CD4-positive, alpha-beta T cell treated with Interleukin-15 for 1 hour (primary cell): ENCODE measurements at regions not wholly inside any gene's neighbourhood (a gene's known extent, or its start where the extent isn't known, plus 50 kb on each side); places are given as distances from the start of the nearest gene placed in this dataset.

Source experiments
- DNase-seq: peaks from one replicate; pipeline ENCODE4 v3.0.0-alpha.2; 2020

DNA sequence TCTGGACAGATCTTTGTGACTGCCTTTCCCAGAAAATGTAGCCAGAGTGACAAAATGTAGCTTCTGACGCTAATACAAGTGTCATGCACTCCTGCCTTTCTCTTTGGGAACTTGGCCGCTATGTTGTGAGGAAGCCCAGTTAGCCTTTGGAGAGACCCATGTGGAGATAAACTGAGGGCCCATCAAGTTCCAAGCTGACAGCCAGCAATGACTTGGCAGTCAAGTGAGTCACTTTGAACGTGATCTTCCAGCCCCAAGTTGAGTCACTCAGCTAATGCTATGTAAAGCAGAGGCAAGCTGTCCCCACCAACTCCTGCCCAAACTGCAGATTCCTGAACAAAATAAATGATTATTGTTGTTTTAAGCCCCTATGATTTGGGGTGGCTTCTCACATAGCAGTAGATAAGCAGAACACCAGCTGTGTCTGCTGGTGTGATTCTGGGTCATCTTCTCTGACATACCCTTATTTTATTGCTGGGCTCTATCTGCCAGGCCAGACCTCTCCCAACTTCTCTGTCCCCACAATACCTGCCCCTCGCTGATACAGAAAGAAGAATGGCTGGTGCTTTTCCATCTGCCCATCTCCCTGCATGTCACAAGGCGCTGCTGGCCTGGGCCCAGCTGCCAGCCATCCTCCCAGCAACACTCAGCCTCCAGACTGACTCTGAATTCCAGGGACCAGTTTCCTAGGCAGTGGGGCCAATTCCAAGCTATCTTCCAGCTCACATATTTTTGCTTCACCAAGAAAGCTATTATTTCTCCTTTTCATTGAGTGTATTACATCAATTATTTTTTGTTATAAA is 274.8 kb downstream of the LRFN2 start:
- no peak for DNase-seq

DNA sequence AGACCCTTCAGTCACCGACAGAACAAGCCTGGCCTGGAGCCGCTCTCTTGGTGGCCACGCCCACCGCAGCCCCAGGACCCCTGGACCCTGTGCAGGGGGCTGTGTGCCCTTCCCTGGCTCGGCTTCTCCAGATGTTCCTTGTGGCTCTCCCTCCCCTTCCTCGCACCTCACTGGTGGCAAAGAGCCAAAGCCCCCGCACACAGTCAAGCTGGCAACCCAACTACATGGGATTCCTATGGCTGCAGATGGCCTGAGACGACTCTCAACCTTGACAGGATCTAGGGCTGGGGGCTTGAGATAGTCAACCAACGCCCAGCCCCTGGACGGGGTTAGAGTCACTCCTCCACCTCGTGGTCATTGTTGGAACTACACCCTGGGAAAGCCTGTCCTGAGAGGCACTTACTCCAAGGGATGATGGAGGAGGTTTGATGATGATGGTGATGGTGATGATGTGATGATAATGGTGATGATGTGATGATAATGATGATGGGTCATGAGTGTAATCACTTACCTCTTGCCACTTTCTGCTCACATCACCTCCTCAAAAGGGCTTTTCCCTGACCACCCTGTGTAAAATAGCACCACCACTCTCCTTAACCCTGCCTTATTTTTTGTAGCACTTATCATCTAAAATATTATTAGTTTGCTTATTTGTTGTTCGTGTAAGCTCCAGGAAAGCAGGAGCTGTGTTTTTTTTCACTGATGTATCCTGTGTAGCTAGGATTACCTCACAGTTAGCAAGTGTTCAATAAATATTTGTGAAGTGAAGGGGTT is 278.4 kb downstream of the LRFN2 start:
- peak; percentile 20 for DNase-seq

DNA sequence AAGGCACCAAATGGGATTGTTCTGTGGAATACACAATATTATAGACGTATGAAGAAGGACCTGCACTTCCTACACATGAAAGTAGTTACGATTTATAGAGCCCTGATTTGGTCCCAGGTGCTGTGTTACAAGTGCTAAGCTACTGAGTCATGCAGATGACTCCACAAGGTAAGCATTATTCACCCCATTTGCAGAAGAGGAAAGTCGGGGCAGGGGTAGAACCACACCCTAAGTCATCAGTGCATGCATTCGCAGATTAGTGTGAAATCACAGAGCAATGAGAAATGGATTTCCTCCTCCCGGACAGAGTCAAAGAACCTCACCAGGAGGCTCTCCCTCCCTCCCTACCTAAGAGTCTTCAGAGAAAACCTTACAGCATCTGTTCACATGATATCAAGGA is 279.5 kb downstream of the LRFN2 start:
- DNase-seq = no peak

DNA sequence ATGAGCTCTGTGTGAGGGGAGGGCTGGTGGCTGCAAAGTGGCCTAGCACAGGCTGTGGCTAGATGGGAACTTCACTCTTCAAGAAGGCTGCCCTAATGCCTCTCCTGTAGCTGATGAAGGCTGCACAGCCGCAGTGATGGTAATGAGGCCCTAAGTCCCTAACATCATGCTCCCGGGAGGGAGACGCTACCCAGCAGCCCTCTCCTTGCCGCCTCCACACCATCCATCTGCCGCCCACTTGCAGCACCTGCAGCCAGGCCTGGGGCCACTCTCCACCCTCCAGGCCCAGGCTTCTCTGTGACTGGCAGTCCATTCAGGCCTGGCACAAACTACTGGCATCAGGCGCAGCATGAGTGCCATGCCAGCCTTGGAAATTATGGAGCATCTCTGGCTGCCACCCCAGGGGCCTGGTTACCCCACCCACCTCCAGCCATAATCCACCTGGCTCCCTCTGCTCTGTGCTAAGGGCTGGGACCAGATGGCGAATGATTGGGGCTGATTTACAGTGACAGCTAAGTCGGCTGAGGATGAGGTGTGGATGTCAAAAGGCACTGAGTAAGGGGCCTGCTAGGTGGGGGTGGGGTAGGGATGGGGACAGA is 284.2 kb downstream of the LRFN2 start:
- no peak for DNase-seq

DNA sequence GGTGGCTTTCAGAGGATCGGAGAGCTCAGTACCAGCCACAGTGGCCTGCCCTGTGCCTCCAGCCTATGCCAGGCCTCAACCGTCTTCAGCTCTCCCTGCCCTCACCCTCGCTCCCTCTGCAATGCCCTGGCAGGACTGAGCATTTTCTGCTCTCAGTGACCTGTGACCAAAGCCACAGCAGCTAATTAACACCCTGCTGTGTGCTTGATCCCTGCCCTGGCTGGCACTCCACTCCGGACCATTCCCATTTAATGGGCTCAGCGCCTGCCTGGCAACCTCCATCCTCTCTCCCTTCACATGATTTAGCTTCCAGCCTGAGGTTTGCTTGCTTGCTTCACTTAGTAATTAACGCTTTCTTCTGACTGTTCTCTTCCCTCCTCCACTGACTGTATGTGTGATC is 287.5 kb downstream of the LRFN2 start:
- no peak for DNase-seq

DNA sequence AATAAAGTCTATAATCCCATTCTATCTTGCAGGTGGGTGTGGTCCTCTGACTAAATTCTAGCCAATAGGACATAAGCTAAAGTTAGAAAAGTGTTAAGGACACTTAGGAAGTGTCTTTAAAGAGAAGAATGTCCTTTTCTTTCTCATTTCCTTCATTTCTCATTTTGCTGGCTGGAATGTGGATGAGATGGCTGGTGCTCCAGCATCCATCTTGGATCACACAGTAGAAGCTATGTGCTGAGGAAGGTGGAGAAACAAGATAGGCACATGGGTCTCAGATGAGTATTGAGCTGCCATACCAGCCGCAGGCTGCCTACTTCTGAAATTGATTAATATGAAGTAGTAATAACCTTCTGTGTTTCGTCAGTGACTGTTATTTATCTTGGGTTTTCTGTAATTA is 289.0 kb downstream of the LRFN2 start:
- no peak for DNase-seq

DNA sequence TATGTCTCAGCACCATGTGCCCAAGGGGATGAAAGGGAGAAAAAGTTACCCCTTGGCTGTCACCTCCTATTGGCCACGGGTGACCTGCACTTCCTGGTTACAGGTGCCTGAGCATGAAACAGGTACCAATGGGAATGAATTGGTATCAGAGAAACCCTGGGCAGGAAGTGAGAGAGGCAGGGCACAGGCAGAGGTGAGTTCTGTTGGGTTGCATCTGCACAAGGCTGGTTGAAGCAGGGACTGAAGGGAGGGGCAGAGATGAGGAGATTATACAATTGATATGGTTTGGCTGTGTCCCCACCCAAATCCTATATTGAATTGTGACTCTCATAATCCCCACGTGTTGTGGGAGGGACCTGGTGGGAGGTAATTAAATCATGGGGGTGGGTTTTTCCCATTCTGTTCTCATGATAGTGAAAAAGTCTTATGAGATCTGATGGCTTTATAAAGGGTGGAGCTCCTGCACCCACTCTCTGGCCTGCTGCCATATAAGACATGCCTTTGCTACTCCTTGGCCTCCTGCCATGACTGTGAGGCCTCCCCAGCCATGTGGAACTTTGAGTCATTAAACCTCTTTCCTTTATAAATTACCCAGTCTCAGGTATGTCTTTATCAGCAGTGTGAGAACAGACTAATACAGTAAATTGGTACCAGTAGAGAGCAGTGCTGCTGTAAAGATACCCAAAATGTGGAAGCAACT is 291.8 kb downstream of the LRFN2 start:
- no peak for DNase-seq

DNA sequence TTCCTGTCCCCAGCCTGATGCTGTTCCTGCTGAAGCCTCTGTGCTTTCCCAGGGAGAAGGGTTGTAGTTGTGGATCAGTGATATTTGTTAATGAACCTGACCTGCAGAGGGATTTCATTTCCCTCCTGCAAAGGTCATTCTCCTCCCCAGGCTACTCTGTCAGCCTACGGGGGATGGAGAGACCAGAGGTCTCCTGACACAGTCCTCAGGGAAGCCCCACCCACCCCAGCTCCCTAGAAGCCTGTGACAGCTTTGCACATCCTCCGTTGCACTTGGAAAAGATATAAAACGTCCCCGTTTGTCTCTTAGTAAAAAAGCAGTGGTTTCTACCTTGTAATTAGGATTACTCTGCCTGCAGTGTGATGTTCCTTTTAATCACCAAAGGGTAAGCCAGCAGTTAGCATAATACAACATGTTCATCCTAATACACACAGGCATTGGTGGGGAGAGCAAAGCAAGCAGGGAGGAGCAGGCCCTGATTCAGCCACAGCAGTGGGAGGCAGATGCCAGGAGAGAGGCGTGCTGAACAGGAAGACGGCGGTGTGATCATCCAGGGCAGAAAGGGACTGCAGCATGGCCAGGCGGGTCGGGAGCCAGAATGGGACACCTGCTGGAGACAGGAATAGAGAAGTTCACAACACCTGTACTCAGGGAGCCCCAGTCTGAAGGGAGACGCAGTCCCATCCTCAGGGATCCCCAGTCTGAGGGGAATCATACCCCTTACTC is 293.5 kb downstream of the LRFN2 start:
- DNase-seq = no peak

DNA sequence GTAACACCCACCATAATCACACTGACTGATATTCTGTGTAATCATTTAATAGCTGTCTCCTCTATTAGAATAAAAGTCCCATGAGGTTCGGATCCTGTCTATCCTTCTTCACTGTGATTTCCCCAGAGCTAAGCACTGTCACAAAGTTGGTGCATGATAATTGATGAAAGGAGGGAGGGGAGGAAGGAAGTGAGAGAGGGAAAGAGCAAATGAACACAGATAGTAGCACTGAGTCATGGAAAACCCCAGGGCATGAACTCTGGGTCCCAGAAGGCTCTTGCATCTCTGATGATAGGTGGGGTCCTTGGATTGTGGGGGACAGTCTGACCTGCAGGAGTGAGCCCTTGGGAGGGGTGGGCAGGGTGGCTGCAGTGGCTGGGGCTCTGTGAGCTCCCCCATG is 294.1 kb downstream of the LRFN2 start:
- DNase-seq = no peak

DNA sequence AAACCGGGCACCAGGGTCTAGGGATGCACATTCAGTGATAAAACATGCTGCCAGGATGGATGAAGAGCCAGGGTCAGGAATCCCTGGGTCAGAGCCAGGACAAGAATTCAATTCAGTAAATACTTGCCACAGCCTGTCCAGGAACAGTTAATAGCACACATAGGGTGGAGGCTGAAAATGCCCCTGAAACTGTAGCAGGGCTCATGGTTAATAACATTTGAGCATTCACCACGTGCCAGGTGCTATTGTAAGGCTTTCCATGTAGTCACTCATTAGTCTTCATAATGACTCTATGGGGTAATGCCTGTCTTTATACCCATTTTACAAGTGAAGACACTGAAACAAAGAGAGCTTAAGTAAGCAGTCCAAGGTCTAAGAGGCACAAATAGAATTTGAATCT is 296.3 kb downstream of the LRFN2 start:
- DNase-seq = no peak

DNA sequence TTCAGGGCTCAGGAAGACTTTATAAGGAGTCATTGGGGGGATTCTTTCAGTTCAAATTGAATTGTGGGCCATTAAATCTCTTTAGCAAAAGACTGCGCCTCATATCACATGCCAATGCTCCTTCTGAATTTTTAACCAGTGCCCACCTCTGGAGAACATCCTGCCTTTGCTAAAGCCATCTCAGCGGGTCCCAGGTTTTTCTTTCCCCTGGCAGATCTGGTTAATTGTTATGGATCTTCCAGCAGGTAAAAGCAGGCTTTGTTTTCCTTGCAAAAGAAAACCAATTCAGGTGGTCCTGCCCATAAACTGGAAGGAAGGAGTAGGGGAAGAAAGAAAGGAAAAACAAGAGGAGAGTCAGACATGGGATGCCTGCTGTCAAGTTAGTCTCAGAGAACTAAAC is 298.2 kb downstream of the LRFN2 start:
- no peak for DNase-seq

DNA sequence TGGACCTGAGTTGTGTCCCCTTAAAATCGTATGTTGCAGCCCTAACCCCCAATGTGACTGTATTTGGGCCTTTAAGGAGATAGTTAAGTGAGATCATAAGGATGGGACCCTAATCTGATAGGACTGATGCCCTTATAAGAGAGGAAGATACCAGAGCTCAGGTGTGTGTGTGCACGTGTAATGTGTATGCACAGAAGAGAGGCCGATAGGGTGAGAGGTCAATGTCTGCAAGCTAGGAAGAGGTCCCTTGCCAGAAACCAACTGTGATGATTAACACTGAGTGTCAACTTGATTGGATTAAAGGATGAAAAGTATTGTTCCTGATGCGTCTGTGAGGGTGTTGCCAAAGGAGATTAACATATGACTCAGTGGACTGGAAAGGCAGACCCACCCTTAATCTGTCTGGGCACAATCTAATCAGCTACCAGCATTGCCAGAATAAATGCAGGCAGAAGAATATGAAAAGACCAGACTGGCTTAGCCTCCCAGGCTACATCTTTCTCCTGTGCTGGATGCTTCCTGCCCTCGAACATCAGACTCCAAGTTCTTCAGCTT is 299.8 kb downstream of the LRFN2 start:
- DNase-seq = no peak

DNA sequence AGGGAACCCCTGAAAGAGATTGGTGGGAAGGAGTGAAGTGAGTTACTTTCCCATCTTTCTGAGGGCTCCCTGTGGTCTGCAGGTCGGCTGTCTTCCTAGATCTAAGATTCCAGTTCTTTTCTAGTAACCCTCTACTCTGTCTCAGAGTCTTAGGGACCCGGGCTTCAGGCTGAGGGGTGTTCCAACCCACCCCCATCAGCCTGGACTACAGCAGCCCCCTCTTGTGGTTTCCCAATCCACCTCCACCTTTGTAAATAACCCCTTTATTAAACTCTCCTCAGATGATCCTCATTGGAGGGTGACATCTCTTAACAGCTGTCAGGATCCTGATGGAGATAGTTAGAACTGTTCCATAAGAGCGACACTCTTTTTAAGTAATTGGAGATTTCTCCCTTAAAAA is 300.4 kb downstream of the LRFN2 start:
- DNase-seq = no peak

DNA sequence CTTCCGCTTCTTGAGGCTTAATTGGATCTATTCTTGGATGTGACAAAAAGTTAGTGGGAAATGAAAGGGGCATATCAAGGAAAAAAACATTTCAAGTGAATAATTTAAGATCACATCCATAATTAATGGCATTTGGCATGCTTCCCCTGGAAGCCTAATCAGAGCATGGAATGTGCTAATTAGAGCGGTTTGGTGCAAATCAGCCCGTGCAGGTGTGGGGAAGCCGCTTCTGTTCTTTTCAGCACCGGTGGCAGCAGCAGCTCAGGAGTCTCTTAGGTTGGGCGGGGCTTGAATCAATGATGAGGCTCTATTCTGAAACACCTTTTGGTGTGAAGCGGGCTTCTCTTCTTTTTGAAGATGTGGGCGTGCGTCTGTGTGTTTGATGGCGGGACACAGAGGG is 301.2 kb downstream of the LRFN2 start:
- DNase-seq = no peak

DNA sequence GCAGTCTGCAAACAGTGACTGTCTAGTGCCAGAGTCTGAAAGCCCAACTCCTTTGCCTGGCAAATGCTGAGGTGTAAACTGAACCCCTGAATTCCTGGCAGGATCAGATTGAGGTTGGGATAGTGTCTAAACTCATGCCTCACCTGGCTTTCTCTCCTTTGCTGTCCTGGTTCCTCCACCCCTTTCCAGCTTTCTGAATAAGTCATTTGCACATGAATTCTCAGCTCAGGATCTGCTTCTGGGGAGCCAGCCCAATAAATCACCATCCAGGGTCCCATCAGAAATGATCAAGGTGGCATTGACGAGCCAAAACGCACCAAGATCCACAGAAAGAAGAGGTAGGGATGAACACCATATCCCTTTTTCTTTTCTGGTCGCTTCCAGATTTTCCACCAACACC is 301.6 kb downstream of the LRFN2 start:
- DNase-seq = no peak

DNA sequence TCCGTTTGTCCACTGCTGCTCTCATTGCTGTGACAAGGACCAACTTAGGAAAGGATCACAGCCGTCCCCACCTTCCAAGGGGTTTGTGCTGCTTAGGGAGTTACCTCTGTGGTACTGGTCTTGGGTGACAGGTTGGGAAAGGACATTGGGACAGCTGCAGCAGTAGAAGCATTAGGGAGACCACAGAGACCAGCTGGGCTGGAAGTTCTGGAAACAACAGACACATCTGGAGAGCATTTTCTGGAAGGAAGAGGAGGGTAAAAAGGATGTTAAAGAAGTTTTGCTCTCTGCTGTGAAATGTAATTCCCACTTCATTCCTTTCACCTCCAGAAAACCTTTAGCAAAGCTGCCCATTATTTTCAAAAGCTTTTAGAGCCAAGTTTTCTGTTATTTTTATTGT is 304.2 kb downstream of the LRFN2 start:
- DNase-seq = no peak

DNA sequence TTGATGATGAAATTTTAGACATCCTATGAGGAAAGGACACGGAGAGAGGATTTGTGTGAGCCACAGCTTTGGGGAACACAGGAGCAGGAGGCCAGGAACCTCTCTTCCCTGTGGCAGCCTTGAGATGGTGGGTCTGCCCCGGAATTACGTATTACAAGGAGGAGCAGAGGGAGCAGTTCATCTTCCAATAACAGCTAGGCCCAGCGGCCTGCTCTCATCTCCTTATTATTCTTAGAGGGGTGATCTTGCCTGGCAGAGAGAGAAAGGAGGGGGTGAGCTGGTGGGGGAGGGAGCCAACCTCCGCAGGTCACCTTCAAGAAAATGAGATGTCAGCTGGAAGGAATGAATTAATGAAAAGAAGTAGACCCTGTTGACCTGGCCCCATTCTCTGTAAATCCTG is 305.8 kb downstream of the LRFN2 start:
- no peak for DNase-seq

DNA sequence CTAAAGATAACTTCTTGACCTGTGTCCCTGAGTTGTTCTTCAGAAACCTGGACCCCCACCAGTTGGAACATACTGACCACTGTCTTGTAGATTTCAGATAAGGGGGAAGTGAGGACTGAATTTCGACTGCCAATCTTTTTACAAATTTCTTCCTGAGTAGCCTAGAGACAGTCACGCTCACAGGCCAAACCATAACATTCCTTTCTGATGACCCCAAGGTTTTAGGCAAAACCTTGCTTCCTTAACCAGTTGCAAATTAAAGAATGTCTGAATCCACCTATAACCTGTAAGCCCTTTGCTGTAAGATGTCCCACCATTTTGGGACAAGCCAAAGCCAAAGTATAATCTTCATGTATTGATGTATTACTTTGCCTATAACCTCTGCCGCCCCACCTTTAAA is 306.9 kb downstream of the LRFN2 start:
- no peak for DNase-seq

DNA sequence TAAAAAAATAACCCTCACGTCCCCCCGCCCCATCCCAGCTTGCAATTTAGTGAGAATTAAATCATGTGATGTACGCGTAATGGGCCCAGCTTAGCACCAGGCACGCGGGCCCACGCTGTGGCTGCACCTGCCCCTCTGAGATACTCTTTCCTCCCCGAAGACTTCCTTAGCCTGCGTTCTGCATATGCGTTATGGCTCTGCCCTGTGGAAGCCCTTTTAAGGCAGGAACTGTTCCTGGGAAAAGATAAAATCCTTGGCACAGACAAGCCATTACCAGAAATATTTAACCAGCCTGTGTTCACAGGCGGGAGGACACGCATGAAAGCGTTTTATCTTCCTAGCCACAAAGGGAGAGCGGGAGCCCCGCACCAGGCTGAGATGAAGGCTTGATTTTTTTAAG is 311.0 kb downstream of the LRFN2 start:
- DNase-seq = no peak

DNA sequence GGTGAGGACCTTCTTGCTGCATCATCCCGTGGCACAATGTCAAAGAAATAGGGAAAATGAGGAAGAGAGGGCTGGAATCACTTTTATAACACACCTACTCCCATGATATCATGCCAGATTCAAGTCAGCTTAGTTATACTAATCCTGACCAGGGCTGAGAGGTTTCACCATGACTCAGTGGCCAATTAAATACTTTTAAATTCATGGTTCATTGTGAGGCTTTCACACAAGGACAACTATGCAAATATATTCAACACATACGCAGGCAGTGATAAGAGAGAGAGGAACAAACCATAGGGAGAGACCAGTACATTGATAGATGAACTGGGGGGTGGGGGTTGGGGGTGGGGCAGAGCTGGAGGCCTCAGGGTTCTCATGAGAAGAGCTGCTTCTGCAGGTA is 313.1 kb downstream of the LRFN2 start:
- DNase-seq = no peak

DNA sequence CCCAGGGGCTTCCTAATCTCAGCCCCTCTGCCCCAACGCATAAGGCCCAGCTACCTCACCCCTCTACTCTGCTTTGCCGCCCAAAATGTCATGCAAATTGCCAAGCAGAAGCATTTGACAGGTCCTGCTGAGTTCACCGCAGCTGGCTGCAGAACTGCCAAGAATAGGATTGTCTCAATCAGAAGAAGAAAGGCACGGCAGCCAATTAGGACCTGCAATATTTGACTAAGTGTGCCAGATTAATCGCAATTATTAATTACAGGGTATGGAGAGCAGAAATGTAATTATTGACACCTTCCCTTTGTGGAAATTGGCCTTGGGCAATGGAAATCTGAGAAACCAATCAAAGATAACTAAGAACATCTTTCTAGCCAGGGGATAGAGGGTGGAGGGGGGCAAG is 318.6 kb downstream of the LRFN2 start:
- DNase-seq = no peak

DNA sequence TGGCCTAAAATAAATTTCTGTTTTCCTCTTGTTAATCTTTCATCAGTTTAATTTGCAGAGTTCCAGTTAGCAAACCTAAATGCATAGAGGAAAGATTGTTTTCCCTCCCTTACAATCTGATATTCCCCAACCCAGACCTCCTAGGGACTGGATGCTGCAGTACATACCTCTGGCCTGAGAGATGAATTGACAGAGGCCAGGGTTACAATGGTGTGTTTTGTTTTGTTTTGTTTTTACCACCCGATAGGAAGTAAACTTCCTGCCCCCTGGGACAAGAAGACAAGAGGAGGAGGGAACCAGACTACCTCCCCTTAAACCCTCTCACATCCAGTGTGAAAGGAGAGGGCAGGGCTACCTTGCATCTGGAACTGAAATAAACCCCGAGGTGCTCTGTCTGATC is 319.0 kb downstream of the LRFN2 start:
- no peak for DNase-seq

DNA sequence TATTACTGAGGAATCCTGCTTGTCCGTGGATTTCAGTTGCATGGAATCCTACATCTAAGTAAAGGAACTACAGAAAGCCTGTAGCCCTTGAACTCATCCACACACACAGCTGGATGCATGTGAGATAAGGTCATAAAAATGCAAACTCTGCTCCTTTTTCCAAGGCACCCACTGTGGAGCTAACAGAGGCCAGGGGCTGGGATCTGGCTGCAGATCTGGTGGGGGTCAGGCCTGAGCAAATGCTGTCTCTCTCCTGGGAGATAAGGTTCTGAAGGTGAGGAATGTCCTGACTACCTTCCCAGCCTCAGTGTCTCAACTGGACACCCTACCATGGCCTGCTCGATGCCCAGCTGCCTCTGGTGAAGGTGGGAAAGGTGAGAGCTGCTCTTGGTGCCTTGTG is 321.5 kb downstream of the LRFN2 start:
- no peak for DNase-seq
